ENCODE measurements at regions not wholly inside any gene's neighbourhood (a gene's known extent, or its start where the extent isn't known, plus 50 kb on each side); places are given as distances from the start of the nearest gene placed in this dataset.

- no peak for DNase-seq (ENCODE audit: low read depth)
- no peak overlapping the region for H3K4me3 ChIP-seq (ENCODE audit: low read length)
- TF ChIP-seq CTCF (conservative IDR thresholded peaks at IDR 0.05; ENCODE audit: low read length) = no peak
Measured at GRCh38 chr17:52841971-52842370, 683.5 kb upstream of the CA10 start.

- no peak overlapping the region for H3K4me3 ChIP-seq (ENCODE audit: low read length)
- no peak for DNase-seq (ENCODE audit: low read depth)
- no peak for TF ChIP-seq CTCF (conservative IDR thresholded peaks at IDR 0.05; ENCODE audit: low read length)
Measured at GRCh38 chr17:52837492-52837891, 679.0 kb upstream of the CA10 start.

- TF ChIP-seq CTCF (conservative IDR thresholded peaks at IDR 0.05; ENCODE audit: low read length) = no peak
- DNase-seq (ENCODE audit: low read depth) = no peak
- no peak overlapping the region for H3K4me3 ChIP-seq (ENCODE audit: low read length)
Measured at GRCh38 chr17:52831536-52831935, 673.0 kb upstream of the CA10 start.

GRCh38 chr17:52828621-52829020 is 670.1 kb upstream of the CA10 start:
- no peak overlapping the region for H3K4me3 ChIP-seq (ENCODE audit: low read length)
- TF ChIP-seq CTCF (conservative IDR thresholded peaks at IDR 0.05; ENCODE audit: low read length) = no peak
- DNase-seq (ENCODE audit: low read depth) = no peak

- H3K4me3 ChIP-seq (ENCODE audit: low read length) = no peak overlapping the region
- no peak for TF ChIP-seq CTCF (conservative IDR thresholded peaks at IDR 0.05; ENCODE audit: low read length)
- no peak for DNase-seq (ENCODE audit: low read depth)
Measured at GRCh38 chr17:52827526-52827925, 669.0 kb upstream of the CA10 start.

GRCh38 chr17:52824542-52824941 is 666.0 kb upstream of the CA10 start:
- no peak overlapping the region for H3K4me3 ChIP-seq (ENCODE audit: low read length)
- no peak for DNase-seq (ENCODE audit: low read depth)
- TF ChIP-seq CTCF (conservative IDR thresholded peaks at IDR 0.05; ENCODE audit: low read length) = no peak

- TF ChIP-seq CTCF (conservative IDR thresholded peaks at IDR 0.05; ENCODE audit: low read length) = no peak
- DNase-seq (ENCODE audit: low read depth) = no peak
- no peak overlapping the region for H3K4me3 ChIP-seq (ENCODE audit: low read length)
Measured at GRCh38 chr17:52823155-52823554, 664.6 kb upstream of the CA10 start.

All from AG10803 (cell line).